Esophagus muscularis mucosa (tissue), 4 donors: ENCODE measurements at regions not wholly inside any gene's neighbourhood (a gene's known extent, or its start where the extent isn't known, plus 50 kb on each side); places are given as distances from the start of the nearest gene placed in this dataset.

Experiments used
- CTCF ChIP-seq, 3 experiments: fragments of 200-600 bp in 2 of 3; fragments of 450-650 bp in 1 of 3; sonication (generic) in 2 of 3; IDR thresholded peaks; one replicate each; pipeline ENCODE4 v1.5.1; 2017 to 2019; ENCODE audit warnings: antibody characterized with exemption in 3 of 3, mild to moderate bottlenecking in 2 of 3, moderate library complexity in 1 of 3
- EP300 ChIP-seq: sonication (generic); formaldehyde crosslinking; IDR thresholded peaks from one replicate; pipeline ENCODE4 v1.6.1; 2017; ENCODE audit warnings: antibody characterized with exemption
- POLR2A ChIP-seq: fragments of 450-650 bp; IDR thresholded peaks from one replicate; pipeline ENCODE4 v1.6.1; 2017; ENCODE audit warnings: antibody characterized with exemption, moderate library complexity, mild to moderate bottlenecking, low read depth
- POLR2AphosphoS5 ChIP-seq, 2 donors: sonication (generic); formaldehyde crosslinking; IDR thresholded peaks; one replicate each; pipeline ENCODE4 v1.6.1; 2017; ENCODE audit warnings: antibody characterized with exemption in 2 of 2

GRCh38 chr9:120197605-120198004 lies 382.4 kb downstream of the CDK5RAP2 start:
- no peak for TF ChIP-seq POLR2A
- no peak for TF ChIP-seq CTCF (IDR thresholded peaks at IDR 0.05)
- no peak for TF ChIP-seq EP300
- TF ChIP-seq POLR2AphosphoS5 (IDR thresholded peaks at IDR 0.05), result no peak
